ENCODE measurements at regions not wholly inside any gene's neighbourhood (a gene's known extent, or its start where the extent isn't known, plus 50 kb on each side); places are given as distances from the start of the nearest gene placed in this dataset.

- H4K20me1 ChIP-seq (ENCODE audit: control insufficient read depth, insufficient read depth, low read depth, low read length), result no peaks in the 10 kb centered on the region
- no peak overlapping the region for H3K4me2 ChIP-seq (ENCODE audit: low read length)
- TF ChIP-seq EZH2phosphoT487 (IDR thresholded peaks at IDR 0.05; ENCODE audit: borderline replicate concordance, low read length) (no peak), CTCF (IDR thresholded peaks at IDR 0.05; ENCODE audit: low read depth, low read length, poor library complexity, severe bottlenecking) (no peak)
- H3K9me2 ChIP-seq (replicated peaks; ENCODE audit: control insufficient read depth, low read length), result no peaks in the 10 kb centered on the region
- peaks cover 7% of the 10 kb centered on the region for H3K4me1 ChIP-seq (ENCODE audit: control insufficient read depth, low read length)
- no peaks in the 10 kb centered on the region for H3K27me3 ChIP-seq (ENCODE audit: control insufficient read depth, low read length)
- H3K79me2 ChIP-seq (ENCODE audit: control insufficient read depth, low read length), result no peaks in the 10 kb centered on the region
- no peaks in the 10 kb centered on the region for H3K36me3 ChIP-seq (ENCODE audit: control insufficient read depth, low read length)
- no peak overlapping the region for H3K27ac ChIP-seq (ENCODE audit: low read depth, low read length)
- H3F3A ChIP-seq (ENCODE audit: control insufficient read depth, insufficient read depth), result no peaks in the 10 kb centered on the region
- H3K9me3 ChIP-seq (ENCODE audit: control insufficient read depth, insufficient read depth, low read length), result no peaks in the 10 kb centered on the region; the same call in 1 of the 2 replicates
- no peak overlapping the region for H3K4me3 ChIP-seq (ENCODE audit: low read length)
Observed at GRCh38 chr7:69448071-69448470, 150.2 kb upstream of the AUTS2 start.

- no peaks in the 10 kb centered on the region for H3F3A ChIP-seq (ENCODE audit: control insufficient read depth, insufficient read depth)
- no peak overlapping the region for H3K27ac ChIP-seq (ENCODE audit: low read depth, low read length)
- H3K4me2 ChIP-seq (ENCODE audit: low read length), result no peak overlapping the region
Observed at GRCh38 chr7:69450456-69450855, 147.8 kb upstream of the AUTS2 start.

GRCh38 chr7:69451715-69452114 is 146.6 kb upstream of the AUTS2 start:
- no peaks in the 10 kb centered on the region for H3K9me2 ChIP-seq (replicated peaks; ENCODE audit: control insufficient read depth, low read length)
- no peaks in the 10 kb centered on the region for H3K4me1 ChIP-seq (ENCODE audit: control insufficient read depth, low read length)
- H4K20me1 ChIP-seq (ENCODE audit: control insufficient read depth, insufficient read depth, low read depth, low read length), result no peaks in the 10 kb centered on the region
- no peaks in the 10 kb centered on the region for H3K9me3 ChIP-seq (ENCODE audit: control insufficient read depth, insufficient read depth, low read length)
- H3K27me3 ChIP-seq (ENCODE audit: control insufficient read depth, low read length), result no peaks in the 10 kb centered on the region
- no peaks in the 10 kb centered on the region for H3K79me2 ChIP-seq (ENCODE audit: control insufficient read depth, low read length)
- no peak overlapping the region for H3K4me3 ChIP-seq (ENCODE audit: low read length)
- no peak overlapping the region for H3K4me2 ChIP-seq (ENCODE audit: low read length)
- no peaks in the 10 kb centered on the region for H3K36me3 ChIP-seq (ENCODE audit: control insufficient read depth, low read length)
- H3F3A ChIP-seq (ENCODE audit: control insufficient read depth, insufficient read depth), result no peaks in the 10 kb centered on the region
- no peak overlapping the region for H3K27ac ChIP-seq (ENCODE audit: low read depth, low read length)
- no peak for TF ChIP-seq EZH2phosphoT487 (IDR thresholded peaks at IDR 0.05; ENCODE audit: borderline replicate concordance, low read length)
- no peak for TF ChIP-seq CTCF (IDR thresholded peaks at IDR 0.05; ENCODE audit: low read depth, low read length, poor library complexity, severe bottlenecking)

More at GRCh38 chr7:69450456-69450855, 147.8 kb upstream of the AUTS2 start:
- TF ChIP-seq EZH2phosphoT487 (IDR thresholded peaks at IDR 0.05; ENCODE audit: borderline replicate concordance, low read length) (no peak), CTCF (IDR thresholded peaks at IDR 0.05; ENCODE audit: low read depth, low read length, poor library complexity, severe bottlenecking) (no peak)
- H3K4me3 ChIP-seq (ENCODE audit: low read length), result no peak overlapping the region
- H4K20me1 ChIP-seq (ENCODE audit: control insufficient read depth, insufficient read depth, low read depth, low read length), result no peaks in the 10 kb centered on the region
- no peaks in the 10 kb centered on the region for H3K9me2 ChIP-seq (replicated peaks; ENCODE audit: control insufficient read depth, low read length)
- H3K36me3 ChIP-seq (ENCODE audit: control insufficient read depth, low read length), result no peaks in the 10 kb centered on the region
- no peaks in the 10 kb centered on the region for H3K4me1 ChIP-seq (ENCODE audit: control insufficient read depth, low read length)
- H3K27me3 ChIP-seq (ENCODE audit: control insufficient read depth, low read length), result no peaks in the 10 kb centered on the region
- no peaks in the 10 kb centered on the region for H3K79me2 ChIP-seq (ENCODE audit: control insufficient read depth, low read length)
- H3K9me3 ChIP-seq (ENCODE audit: control insufficient read depth, insufficient read depth, low read length), result no peaks in the 10 kb centered on the region

- no peaks in the 10 kb centered on the region for H3K36me3 ChIP-seq (ENCODE audit: control insufficient read depth, low read length)
- no peak overlapping the region for H3K4me2 ChIP-seq (ENCODE audit: low read length)
- H3K4me3 ChIP-seq (ENCODE audit: low read length), result no peak overlapping the region
- TF ChIP-seq EZH2phosphoT487 (IDR thresholded peaks at IDR 0.05; ENCODE audit: borderline replicate concordance, low read length), result no peak
- TF ChIP-seq CTCF (IDR thresholded peaks at IDR 0.05; ENCODE audit: low read depth, low read length, poor library complexity, severe bottlenecking), result no peak
- H3F3A ChIP-seq (ENCODE audit: control insufficient read depth, insufficient read depth), result no peaks in the 10 kb centered on the region
- H3K27ac ChIP-seq (ENCODE audit: low read depth, low read length), result no peak overlapping the region
- H3K27me3 ChIP-seq (ENCODE audit: control insufficient read depth, low read length), result no peaks in the 10 kb centered on the region
- no peaks in the 10 kb centered on the region for H3K79me2 ChIP-seq (ENCODE audit: control insufficient read depth, low read length)
- H3K9me3 ChIP-seq (ENCODE audit: control insufficient read depth, insufficient read depth, low read length), result no peaks in the 10 kb centered on the region
- H3K9me2 ChIP-seq (replicated peaks; ENCODE audit: control insufficient read depth, low read length), result no peaks in the 10 kb centered on the region
- no peaks in the 10 kb centered on the region for H3K4me1 ChIP-seq (ENCODE audit: control insufficient read depth, low read length)
- H4K20me1 ChIP-seq (ENCODE audit: control insufficient read depth, insufficient read depth, low read depth, low read length), result no peaks in the 10 kb centered on the region
Observed at GRCh38 chr7:69452797-69453196, 145.5 kb upstream of the AUTS2 start.

All from DOHH2 (cell line).